Globus pallidus (tissue), 1 donor: ENCODE measurements at regions not wholly inside any gene's neighbourhood (a gene's known extent, or its start where the extent isn't known, plus 50 kb on each side); places are given as distances from the start of the nearest gene placed in this dataset.
A peak's percentile ranks its signal among the peaks of the same experiment; 100 is the strongest.

Experiments used
- DNase-seq: peaks from one replicate; pipeline ENCODE4 v3.0.0-alpha.2; 2015; ENCODE audit warnings: low spot score

- no peak for DNase-seq
Observed at GRCh38 chr18:42401131-42401673, 446.2 kb downstream of the PIK3C3 start.

GRCh38 chr18:42404151-42404550, 449.1 kb downstream of the PIK3C3 start:
- DNase-seq = no peak

- no peak for DNase-seq
Observed at GRCh38 chr18:42409005-42409404, 454.0 kb downstream of the PIK3C3 start.

GRCh38 chr18:42412281-42412680, 457.2 kb downstream of the PIK3C3 start:
- no peak for DNase-seq

- DNase-seq = no peak
Observed at GRCh38 chr18:42412896-42413295, 457.9 kb downstream of the PIK3C3 start.

GRCh38 chr18:42413870-42414269, 458.8 kb downstream of the PIK3C3 start:
- no peak for DNase-seq

GRCh38 chr18:42414756-42415454, 459.9 kb downstream of the PIK3C3 start:
- no peak for DNase-seq

GRCh38 chr18:42417189-42417588, 462.2 kb downstream of the PIK3C3 start:
- DNase-seq = no peak

GRCh38 chr18:42418121-42418520, 463.1 kb downstream of the PIK3C3 start:
- DNase-seq = no peak

- DNase-seq = no peak
Observed at GRCh38 chr18:42425025-42425424, 470.0 kb downstream of the PIK3C3 start.

GRCh38 chr18:42426496-42427015, 471.5 kb downstream of the PIK3C3 start:
- DNase-seq = peak; percentile 30

- no peak for DNase-seq
Observed at GRCh38 chr18:42429196-42429595, 474.2 kb downstream of the PIK3C3 start.

GRCh38 chr18:42436222-42436765, 481.3 kb downstream of the PIK3C3 start:
- no peak for DNase-seq

- DNase-seq = no peak
Observed at GRCh38 chr18:42437001-42437400, 482.0 kb downstream of the PIK3C3 start.

GRCh38 chr18:42437646-42438045, 482.6 kb downstream of the PIK3C3 start:
- no peak for DNase-seq

GRCh38 chr18:42442656-42443055, 487.6 kb downstream of the PIK3C3 start:
- DNase-seq = no peak

- no peak for DNase-seq
Observed at GRCh38 chr18:42444349-42444748, 489.3 kb downstream of the PIK3C3 start.

GRCh38 chr18:42445359-42445758, 490.3 kb downstream of the PIK3C3 start:
- DNase-seq = no peak

- no peak for DNase-seq
Observed at GRCh38 chr18:42446195-42446594, 491.2 kb downstream of the PIK3C3 start.

- no peak for DNase-seq
Observed at GRCh38 chr18:42447688-42448087, 492.7 kb downstream of the PIK3C3 start.

- no peak for DNase-seq
Observed at GRCh38 chr18:42458226-42458625, 503.2 kb downstream of the PIK3C3 start.

- no peak for DNase-seq
Observed at GRCh38 chr18:42459873-42460272, 504.8 kb downstream of the PIK3C3 start.

GRCh38 chr18:42471885-42472284, 516.9 kb downstream of the PIK3C3 start:
- no peak for DNase-seq

GRCh38 chr18:42473611-42474010, 518.6 kb downstream of the PIK3C3 start:
- DNase-seq = no peak
